LNCAP (cell line): ENCODE measurements at regions not wholly inside any gene's neighbourhood (a gene's known extent, or its start where the extent isn't known, plus 50 kb on each side); places are given as distances from the start of the nearest gene placed in this dataset.

ENCODE experiments used
- TF ChIP-seq, protein P1 (sequence below): fragments of 450-650 bp; IDR thresholded peaks from 2 replicates; pipeline ENCODE4 v1.5.1; 2017; ENCODE audit warnings: mild to moderate bottlenecking

DNA sequence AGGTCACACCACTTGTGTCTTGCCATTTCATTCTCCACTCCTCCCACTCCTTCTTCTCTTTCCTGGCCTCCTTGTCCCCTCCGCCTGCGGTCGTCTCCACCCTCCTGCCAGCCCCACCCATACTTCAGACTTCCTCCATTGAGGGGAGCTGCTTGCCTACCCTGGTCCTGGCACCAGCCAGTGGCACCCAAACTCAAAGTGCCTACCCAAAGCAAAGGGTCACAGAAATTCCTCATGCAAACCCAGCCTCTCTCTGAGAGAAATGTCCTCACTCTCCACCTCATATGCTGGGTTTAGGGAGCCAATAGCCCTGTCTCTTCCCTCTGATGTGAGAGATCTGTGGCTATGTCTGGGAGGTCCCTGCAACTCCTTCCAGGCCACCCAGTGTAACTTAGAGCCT is 109.6 kb downstream of the TEX26 start:
- TF ChIP-seq, protein P1, sequence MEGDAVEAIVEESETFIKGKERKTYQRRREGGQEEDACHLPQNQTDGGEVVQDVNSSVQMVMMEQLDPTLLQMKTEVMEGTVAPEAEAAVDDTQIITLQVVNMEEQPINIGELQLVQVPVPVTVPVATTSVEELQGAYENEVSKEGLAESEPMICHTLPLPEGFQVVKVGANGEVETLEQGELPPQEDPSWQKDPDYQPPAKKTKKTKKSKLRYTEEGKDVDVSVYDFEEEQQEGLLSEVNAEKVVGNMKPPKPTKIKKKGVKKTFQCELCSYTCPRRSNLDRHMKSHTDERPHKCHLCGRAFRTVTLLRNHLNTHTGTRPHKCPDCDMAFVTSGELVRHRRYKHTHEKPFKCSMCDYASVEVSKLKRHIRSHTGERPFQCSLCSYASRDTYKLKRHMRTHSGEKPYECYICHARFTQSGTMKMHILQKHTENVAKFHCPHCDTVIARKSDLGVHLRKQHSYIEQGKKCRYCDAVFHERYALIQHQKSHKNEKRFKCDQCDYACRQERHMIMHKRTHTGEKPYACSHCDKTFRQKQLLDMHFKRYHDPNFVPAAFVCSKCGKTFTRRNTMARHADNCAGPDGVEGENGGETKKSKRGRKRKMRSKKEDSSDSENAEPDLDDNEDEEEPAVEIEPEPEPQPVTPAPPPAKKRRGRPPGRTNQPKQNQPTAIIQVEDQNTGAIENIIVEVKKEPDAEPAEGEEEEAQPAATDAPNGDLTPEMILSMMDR = no peak

DNA sequence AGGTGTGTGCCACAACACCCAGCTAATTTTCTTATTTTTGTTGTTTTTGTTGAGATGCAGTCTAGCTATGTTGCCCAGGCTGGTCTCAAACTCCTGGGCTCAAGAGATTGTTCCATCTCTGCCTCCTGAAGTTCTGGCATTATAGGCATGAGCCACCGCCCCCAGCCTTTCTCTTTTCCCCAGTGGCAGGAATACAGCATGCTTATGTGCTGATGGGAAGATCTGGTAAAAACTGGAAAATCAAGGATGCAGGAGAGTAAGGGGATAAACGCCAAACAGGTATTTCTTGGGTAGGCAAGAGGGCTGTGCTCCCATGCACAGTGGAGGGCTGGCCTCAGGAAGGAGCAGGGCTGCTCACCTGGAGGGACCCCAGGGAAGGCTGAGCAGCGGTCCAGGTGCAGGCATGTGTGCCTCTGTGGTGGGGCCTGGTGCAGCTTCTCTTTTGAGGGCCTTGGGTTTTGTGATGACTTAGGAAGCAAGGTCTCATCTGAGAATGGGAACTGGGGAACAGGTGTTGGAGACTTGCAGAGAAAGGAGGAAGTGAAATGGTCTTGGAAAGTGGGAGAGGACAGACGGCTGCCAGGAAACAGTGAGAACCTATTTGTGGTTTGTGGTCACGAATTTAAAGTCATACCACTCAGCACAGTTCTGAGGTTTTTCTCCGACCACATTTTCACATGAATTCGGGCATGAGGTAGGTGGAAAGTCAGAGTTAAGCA is 106.5 kb downstream of the TEX26 start:
- TF ChIP-seq, protein P1 = no peak

DNA sequence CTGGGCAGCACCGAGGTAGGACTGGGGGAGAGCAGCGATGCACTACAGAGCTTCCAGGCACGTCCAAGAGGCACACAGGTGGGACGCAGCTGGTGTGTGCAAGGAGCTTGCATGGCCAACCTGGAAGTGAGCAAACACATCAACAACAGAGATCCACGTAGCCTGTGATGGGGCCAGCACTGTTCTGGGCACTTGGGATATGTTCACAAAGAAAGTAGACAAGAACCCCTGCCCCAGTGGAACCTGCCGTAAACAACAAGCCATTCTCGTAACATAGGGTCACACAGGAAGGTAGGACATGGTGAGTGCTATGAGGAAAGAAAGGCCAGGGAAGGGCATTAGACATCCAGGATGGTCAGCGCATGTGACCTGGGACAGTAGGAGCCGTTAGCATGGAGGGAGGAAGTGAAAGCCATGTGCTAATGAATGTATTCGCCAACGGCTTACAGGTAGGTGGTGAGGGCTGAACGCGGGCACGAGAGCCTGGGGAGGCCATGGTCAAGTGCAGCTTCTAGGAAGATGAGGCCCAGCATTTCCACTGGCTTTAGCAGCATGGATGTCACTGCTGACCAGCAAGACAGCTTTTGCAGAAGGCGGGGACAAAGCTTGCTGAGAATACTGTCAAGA is 105.5 kb downstream of the TEX26 start:
- TF ChIP-seq, protein P1 = no peak

DNA sequence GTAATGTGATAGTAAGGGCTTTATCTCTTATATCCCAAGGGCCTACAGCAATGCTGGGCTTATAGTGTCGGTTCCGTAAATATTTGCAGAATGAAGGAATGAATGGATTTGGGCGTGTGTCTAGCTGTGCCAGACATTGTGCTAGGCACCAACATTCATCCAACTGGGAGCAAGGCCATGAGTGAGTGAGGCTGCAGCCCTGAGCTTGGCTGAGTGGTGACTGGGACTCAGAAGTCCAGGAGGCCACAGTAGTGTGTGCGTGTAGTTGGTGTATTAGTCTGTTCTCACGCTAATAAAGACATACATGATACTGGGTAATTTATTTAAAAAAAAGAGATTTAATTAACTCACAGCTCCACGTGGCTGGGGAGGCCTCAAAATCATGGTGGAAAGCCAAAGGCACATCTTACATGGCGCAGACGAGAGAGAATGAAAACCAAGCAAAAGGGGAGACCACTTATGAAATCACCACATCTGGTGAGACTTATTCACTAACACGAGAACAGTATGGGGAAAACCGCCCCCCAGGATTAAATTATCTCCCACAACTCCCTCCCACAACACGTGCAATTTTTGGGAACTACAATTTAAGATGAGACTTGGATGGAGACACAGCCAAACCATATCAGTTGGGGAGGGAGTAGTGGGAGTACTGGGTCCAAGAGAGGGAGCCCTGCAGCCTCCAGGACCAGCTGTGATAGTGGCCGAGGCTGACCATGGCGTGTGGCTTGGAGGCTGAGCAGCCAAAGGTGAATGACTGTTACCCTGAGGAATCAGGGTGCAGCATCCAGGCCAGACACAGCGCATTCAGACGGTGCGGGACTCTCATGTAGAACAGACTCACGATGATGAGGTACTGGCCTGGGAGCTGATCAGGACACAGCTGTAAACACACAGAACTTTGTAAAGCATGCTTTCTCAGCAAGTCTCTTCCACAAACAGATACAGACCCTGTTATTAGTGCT is 104.6 kb downstream of the TEX26 start:
- TF ChIP-seq, protein P1 = no peak

DNA sequence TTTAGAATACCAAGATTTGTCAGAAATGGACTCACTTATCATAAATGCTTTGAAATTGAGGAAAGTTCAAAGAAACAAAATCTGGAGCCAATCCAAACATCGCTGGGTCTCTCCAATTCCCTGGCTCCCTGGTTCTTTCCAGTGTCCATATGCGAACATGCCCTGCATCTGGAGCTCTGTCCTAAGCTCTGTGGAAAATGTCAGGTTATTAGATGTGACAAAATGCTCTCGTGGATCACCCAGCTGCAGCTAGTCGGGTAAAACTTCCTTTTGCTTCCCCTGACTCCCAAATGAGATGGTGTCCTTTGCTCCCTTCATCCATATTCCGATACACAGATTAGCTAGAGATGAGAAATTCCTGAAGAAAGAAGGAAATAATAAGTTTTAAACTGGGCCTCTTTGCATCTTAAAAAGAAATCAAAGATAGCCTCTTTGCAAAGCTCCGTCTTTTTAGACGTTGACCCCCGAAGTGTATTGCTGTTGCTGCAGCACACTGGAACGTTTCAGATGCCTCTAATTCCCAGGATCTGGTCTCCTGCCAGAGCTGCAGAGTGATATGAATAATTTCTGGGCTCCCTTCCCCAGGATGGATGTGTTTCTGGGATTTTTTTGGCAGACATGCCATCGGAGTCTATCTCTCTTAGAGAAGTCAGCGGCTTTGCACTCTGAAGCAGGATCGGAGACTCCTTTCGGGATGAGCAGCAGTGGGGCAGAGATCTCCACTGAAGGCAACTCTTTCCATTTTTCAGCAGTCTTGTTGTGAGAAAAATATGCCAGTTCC is 102.9 kb downstream of the TEX26 start:
- TF ChIP-seq, protein P1 = no peak

DNA sequence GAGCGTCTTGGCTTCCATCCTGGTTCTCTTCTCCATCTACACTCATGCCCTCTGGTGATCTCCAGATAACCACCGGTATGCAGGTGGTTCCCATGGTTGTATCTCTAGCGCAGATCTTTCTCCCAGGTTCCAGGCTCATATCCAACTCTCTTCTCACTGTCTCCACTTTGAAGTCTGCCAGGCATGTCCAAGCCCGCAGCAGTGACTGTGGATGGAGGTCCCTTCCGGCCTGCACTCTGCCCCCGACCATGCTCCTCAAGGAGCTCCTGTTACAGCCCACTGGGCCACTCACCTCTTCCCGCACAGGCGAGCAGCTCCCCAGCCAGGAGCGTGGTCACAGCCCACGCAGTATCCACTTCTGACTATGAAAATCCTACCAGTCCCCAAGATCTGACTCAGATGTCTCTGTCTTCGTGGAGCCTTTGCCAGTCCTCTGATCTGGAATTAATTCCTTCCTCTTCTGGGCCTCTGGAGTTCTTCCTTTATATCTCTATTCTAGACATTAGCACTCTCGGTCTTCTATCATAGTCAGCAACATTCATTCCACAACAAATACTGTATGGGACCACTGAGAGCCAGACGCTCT is 100.2 kb downstream of the TEX26 start:
- TF ChIP-seq, protein P1 = no peak

DNA sequence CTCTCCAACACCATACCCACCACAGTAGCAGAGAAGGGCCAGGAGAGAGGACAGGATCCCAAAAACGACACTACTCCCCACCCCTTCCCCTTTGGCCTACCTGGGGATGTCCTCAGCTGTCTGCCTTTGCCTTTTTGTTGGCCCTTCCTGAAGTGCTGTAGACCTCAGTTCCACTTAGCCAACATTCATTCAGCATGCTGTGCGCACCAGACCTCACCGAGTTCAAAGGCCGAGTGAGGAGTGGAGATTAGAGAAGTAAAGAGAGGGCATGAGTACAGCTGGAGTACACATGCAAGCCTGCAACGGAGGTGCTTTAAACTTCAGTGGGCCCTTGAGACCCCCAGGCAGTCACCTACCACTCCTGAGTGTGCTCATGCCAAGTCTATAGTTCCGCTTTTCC is 99.0 kb downstream of the TEX26 start:
- TF ChIP-seq, protein P1 = no peak
